Loucy (cell line): ENCODE measurements at regions not wholly inside any gene's neighbourhood (a gene's known extent, or its start where the extent isn't known, plus 50 kb on each side); places are given as distances from the start of the nearest gene placed in this dataset.

ENCODE experiments used
- H2AFZ ChIP-seq: fragments of 200-600 bp; sonication (generic); 2 replicates; pipeline ENCODE4 v1.6.0; 2016; ENCODE audit warnings: antibody characterized with exemption, mild to moderate bottlenecking, low read length, moderate library complexity
- H3F3A ChIP-seq: fragments of 200-600 bp; 2 replicates; pipeline ENCODE4 v1.6.0; 2016; ENCODE audit warnings: antibody characterized with exemption, low read depth, mild to moderate bottlenecking
- H3K27me3 ChIP-seq: fragments of 200-600 bp; sonication (generic); 2 replicates; pipeline ENCODE4 v1.6.1; 2014; ENCODE audit warnings: low read length, mild to moderate bottlenecking; ENCODE audit not compliant: insufficient read depth, poor library complexity, severe bottlenecking
- H3K36me3 ChIP-seq: fragments of 200-600 bp; sonication (generic); 2 replicates; pipeline ENCODE4 v1.6.1; 2016; ENCODE audit warnings: low read length; ENCODE audit not compliant: insufficient read depth
- H3K4me1 ChIP-seq: fragments of 200-600 bp; sonication (generic); 2 replicates; pipeline ENCODE4 v1.5.1; 2014; ENCODE audit warnings: low read length, mild to moderate bottlenecking; ENCODE audit not compliant: insufficient read depth, poor library complexity, severe bottlenecking
- H3K4me2 ChIP-seq: fragments of 200-600 bp; sonication (generic); 2 replicates; pipeline ENCODE4 v1.6.0; 2014; ENCODE audit warnings: antibody characterized with exemption, low read length, low read depth, mild to moderate bottlenecking; ENCODE audit not compliant: poor library complexity, severe bottlenecking
- H3K4me3 ChIP-seq: fragments of 200-600 bp; sonication (generic); 2 replicates; pipeline ENCODE4 v1.5.1; 2014; ENCODE audit warnings: low read length, mild to moderate bottlenecking, mixed read lengths; ENCODE audit not compliant: poor library complexity, severe bottlenecking
- H3K79me2 ChIP-seq: fragments of 200-600 bp; sonication (generic); 2 replicates; pipeline ENCODE4 v1.6.1; 2014; ENCODE audit warnings: low read length; ENCODE audit not compliant: insufficient read depth
- H3K9ac ChIP-seq: fragments of 200-600 bp; sonication (generic); 2 replicates; pipeline ENCODE4 v1.6.0; 2014; ENCODE audit warnings: mild to moderate bottlenecking, low read depth, low read length, moderate library complexity; ENCODE audit not compliant: poor library complexity, severe bottlenecking
- H3K9me2 ChIP-seq: fragments of 200-600 bp; sonication (generic); replicated peaks from 2 replicates; pipeline ENCODE4 v1.6.1; 2016; ENCODE audit warnings: low read depth, low read length, mixed read lengths
- H3K9me3 ChIP-seq: fragments of 200-600 bp; sonication (generic); 2 replicates; pipeline ENCODE4 v1.6.1; 2014; ENCODE audit warnings: mild to moderate bottlenecking, antibody characterized with exemption, low read length, low read depth; ENCODE audit not compliant: insufficient read depth
- H4K20me1 ChIP-seq: fragments of 200-600 bp; sonication (generic); 2 replicates; pipeline ENCODE4 v1.6.0; 2014; ENCODE audit warnings: antibody characterized with exemption, low read length, mild to moderate bottlenecking; ENCODE audit not compliant: insufficient read depth, poor library complexity, severe bottlenecking
- EZH2phosphoT487 ChIP-seq: fragments of 200-600 bp; IDR thresholded peaks from 2 replicates; pipeline ENCODE4 v1.6.1; 2018; ENCODE audit warnings: antibody characterized with exemption, mild to moderate bottlenecking, moderate library complexity, borderline replicate concordance
- TF ChIP-seq, protein P1 (sequence below): fragments of 200-600 bp; sonication (generic); conservative IDR thresholded peaks from 2 replicates; pipeline ENCODE4 v1.5.1; 2014; ENCODE audit warnings: mild to moderate bottlenecking, antibody characterized with exemption, low read length

- no peak overlapping the region for H3K4me2 ChIP-seq
- H2AFZ ChIP-seq, result no peak overlapping the region
- no peak overlapping the region for H3K4me3 ChIP-seq
- H4K20me1 ChIP-seq, result no peaks in the 10 kb centered on the region
- no peaks in the 10 kb centered on the region for H3K9me2 ChIP-seq
- TF ChIP-seq, protein P1, sequence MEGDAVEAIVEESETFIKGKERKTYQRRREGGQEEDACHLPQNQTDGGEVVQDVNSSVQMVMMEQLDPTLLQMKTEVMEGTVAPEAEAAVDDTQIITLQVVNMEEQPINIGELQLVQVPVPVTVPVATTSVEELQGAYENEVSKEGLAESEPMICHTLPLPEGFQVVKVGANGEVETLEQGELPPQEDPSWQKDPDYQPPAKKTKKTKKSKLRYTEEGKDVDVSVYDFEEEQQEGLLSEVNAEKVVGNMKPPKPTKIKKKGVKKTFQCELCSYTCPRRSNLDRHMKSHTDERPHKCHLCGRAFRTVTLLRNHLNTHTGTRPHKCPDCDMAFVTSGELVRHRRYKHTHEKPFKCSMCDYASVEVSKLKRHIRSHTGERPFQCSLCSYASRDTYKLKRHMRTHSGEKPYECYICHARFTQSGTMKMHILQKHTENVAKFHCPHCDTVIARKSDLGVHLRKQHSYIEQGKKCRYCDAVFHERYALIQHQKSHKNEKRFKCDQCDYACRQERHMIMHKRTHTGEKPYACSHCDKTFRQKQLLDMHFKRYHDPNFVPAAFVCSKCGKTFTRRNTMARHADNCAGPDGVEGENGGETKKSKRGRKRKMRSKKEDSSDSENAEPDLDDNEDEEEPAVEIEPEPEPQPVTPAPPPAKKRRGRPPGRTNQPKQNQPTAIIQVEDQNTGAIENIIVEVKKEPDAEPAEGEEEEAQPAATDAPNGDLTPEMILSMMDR, result no peak
- no peak for TF ChIP-seq EZH2phosphoT487
- no peaks in the 10 kb centered on the region for H3K27me3 ChIP-seq
- H3K9ac ChIP-seq, result no peak overlapping the region
- H3K4me1 ChIP-seq, result no peaks in the 10 kb centered on the region
- no peaks in the 10 kb centered on the region for H3K79me2 ChIP-seq
- no peaks in the 10 kb centered on the region for H3K36me3 ChIP-seq
- H3F3A ChIP-seq, result no peaks in the 10 kb centered on the region
- no peaks in the 10 kb centered on the region for H3K9me3 ChIP-seq
Measured at GRCh38 chr15:87121336-87121735, 1041.7 kb downstream of the AGBL1 start.

DNA sequence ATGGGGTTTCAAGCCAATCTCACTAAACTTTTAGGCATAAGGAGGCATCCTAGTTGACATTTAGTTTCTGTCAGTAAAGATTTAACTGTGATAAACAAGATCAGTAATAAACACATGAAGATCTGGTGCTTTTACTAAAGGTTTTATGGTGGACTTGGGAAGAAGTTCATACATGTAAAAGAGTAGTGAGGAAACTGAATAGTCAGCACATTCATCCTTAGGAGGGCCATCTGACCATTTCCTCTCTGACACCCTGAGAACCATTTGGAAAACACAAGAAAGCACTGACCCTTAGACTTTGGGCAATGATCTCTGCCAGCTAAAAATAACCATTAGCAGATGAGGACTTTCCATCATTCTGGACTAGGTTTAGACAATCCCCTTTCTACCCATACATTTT is 1040.9 kb downstream of the AGBL1 start:
- no peaks in the 10 kb centered on the region for H3K27me3 ChIP-seq
- no peaks in the 10 kb centered on the region for H3K9me2 ChIP-seq
- H4K20me1 ChIP-seq, result no peaks in the 10 kb centered on the region
- no peak overlapping the region for H3K4me3 ChIP-seq
- no peaks in the 10 kb centered on the region for H3K9me3 ChIP-seq
- no peak overlapping the region for H3K4me2 ChIP-seq
- H3K9ac ChIP-seq, result no peak overlapping the region
- no peaks in the 10 kb centered on the region for H3K4me1 ChIP-seq
- no peak overlapping the region for H2AFZ ChIP-seq
- TF ChIP-seq EZH2phosphoT487, result no peak
- TF ChIP-seq, protein P1, result no peak
- H3F3A ChIP-seq, result no peaks in the 10 kb centered on the region
- H3K36me3 ChIP-seq, result no peaks in the 10 kb centered on the region
- no peaks in the 10 kb centered on the region for H3K79me2 ChIP-seq

DNA sequence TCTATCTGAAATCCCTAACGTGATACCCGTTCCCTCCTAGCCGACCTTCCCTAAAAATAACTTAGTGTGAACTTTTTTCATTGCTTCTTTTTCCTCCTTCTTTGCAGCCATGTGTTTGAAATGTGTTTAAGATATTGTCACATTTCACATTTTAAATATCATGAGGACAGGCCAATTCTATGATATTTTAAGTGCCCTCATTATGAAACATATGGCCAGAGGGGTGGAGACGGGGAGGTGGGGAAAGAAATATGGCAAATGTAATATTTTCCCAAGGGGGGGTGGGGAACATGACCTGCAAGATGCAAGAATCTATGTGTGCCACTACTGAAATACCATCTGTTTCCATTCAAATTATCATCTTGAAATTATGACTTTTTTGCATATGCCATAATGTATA is 1039.2 kb downstream of the AGBL1 start:
- Histone ChIP-seq H3F3A (no peaks in the 10 kb centered on the region), H2AFZ (no peak overlapping the region), H3K4me3 (no peak overlapping the region), H3K9me2 (no peaks in the 10 kb centered on the region), H3K9me3 (no peaks in the 10 kb centered on the region), H3K4me2 (no peak overlapping the region), H3K27me3 (no peaks in the 10 kb centered on the region), H4K20me1 (no peaks in the 10 kb centered on the region), H3K79me2 (no peaks in the 10 kb centered on the region), H3K4me1 (no peaks in the 10 kb centered on the region), H3K9ac (no peak overlapping the region), H3K36me3 (no peaks in the 10 kb centered on the region)
- TF ChIP-seq, protein P1, result no peak
